ENCODE measurements at regions not wholly inside any gene's neighbourhood (a gene's known extent, or its start where the extent isn't known, plus 50 kb on each side); places are given as distances from the start of the nearest gene placed in this dataset.

GRCh38 chr12:130087222-130087621, 75.0 kb upstream of the FZD10 start:
- H2AK5ac ChIP-seq (ENCODE audit: low read depth, low read length): no peak overlapping the region
- H3K27me3 ChIP-seq (replicated peaks in 1 of 4; ENCODE audit: control insufficient read depth in 3 of 4, extremely low read depth in 1 of 4, insufficient read depth in 3 of 4, low read length in 3 of 4): peaks cover 0 to 6% (median 4%) of the 10 kb centered on the region in 4 experiments; a peak in 4 of 7 replicates
- no peak overlapping the region for H3K56ac ChIP-seq (replicated peaks; ENCODE audit: insufficient read length, low read depth, low read length)
- 83% methylated on average over 11 of the region's 11 CpGs; no CpG with 5 or more reads in 1 of the 2 experiments for WGBS, 2 experiments (ENCODE audit: extremely low coverage in 1 of 2, insufficient coverage in 1 of 2, insufficient read length in 1 of 2, insufficient replicate concordance in 2 of 2, low coverage in 1 of 2, low lambda C conversion rate in 2 of 2, missing lambda C conversion rate in 1 of 2)
- no peak overlapping the region for H3K18ac ChIP-seq (ENCODE audit: extremely low read depth, low read length)
- H3K4me1 ChIP-seq (replicated peaks in 1 of 4; ENCODE audit: control insufficient read depth in 3 of 4, insufficient read depth in 4 of 4, low read length in 3 of 4): peaks cover 3 to 14% (median 4%) of the 10 kb centered on the region in 4 experiments; a peak in 6 of 7 replicates
- H4K8ac ChIP-seq (ENCODE audit: extremely low read depth, insufficient read depth, low read length): no peak overlapping the region
- no peak overlapping the region; a peak in 1 of 7 replicates for H3K9ac ChIP-seq (replicated peaks in 1 of 4; ENCODE audit: extremely low read depth in 1 of 4, low read depth in 3 of 4, low read length in 3 of 4)
- H3K4me2 ChIP-seq (ENCODE audit: insufficient read depth in 1 of 2, low read depth in 2 of 2, low read length in 2 of 2): no peak overlapping the region
- H2BK20ac ChIP-seq (ENCODE audit: low read length): no peak overlapping the region
- no peak overlapping the region for H3K4me3 ChIP-seq (ENCODE audit: extremely low read depth in 1 of 4, insufficient read depth in 2 of 4, low read depth in 3 of 4, low read length in 4 of 4)
- H3K23me2 ChIP-seq (ENCODE audit: low read depth, low read length): no peaks in the 10 kb centered on the region
- no peak overlapping the region for H2BK15ac ChIP-seq (ENCODE audit: low read length)
- H3K23ac ChIP-seq (ENCODE audit: insufficient read length): no peak overlapping the region
- no peaks in the 10 kb centered on the region; the same call in 1 of the 2 replicates for H3K79me1 ChIP-seq (ENCODE audit: low read depth, low read length)
- H2BK12ac ChIP-seq (ENCODE audit: low read depth, low read length): no peak overlapping the region
- H3K36me3 ChIP-seq (ENCODE audit: control insufficient read depth in 2 of 4, insufficient read depth in 4 of 4, low read length in 3 of 4): no peaks in the 10 kb centered on the region
- no peak overlapping the region for H3K14ac ChIP-seq (ENCODE audit: insufficient read length)
- H4K5ac ChIP-seq (ENCODE audit: insufficient read length, low read depth, low read length): no peak overlapping the region
- H4K20me1 ChIP-seq (replicated peaks in 1 of 2; ENCODE audit: control insufficient read depth in 1 of 2, insufficient read depth in 2 of 2, low read length in 2 of 2): peaks cover 2 to 3% of the 10 kb centered on the region in 2 experiments
- H2BK5ac ChIP-seq (ENCODE audit: low read depth, low read length): no peak overlapping the region
- H2AFZ ChIP-seq (ENCODE audit: low read length): no peak overlapping the region
- ChIA-PET CTCF (ENCODE audit: partially characterized antibody) (interaction anchor here (0.8 to 3.1 kb wide), 8 partner anchors 9 to 77 kb away, joined by 3 to 13 read pairs (median 4); no protein-coding TSS in a partner anchor), POLR2A (ENCODE audit: partially characterized antibody) (interaction anchor here (0.7 kb wide), 1 partner anchor 36 kb away, joined by 3 read pairs; no protein-coding TSS in a partner anchor)
- no peaks in the 10 kb centered on the region for H3K79me2 ChIP-seq (ENCODE audit: control insufficient read depth in 1 of 2, insufficient read depth in 2 of 2, low read length in 2 of 2)
- H3K4ac ChIP-seq (replicated peaks; ENCODE audit: insufficient read length, low read depth, low read length): no peak overlapping the region
- DNase-seq (ENCODE audit: low read depth in 1 of 2, low spot score in 2 of 2) (no peak), FAIRE-seq (no peak)
- H2BK120ac ChIP-seq (replicated peaks; ENCODE audit: low read depth, low read length): no peak overlapping the region
- no peaks in the 10 kb centered on the region; a peak in 1 of 4 replicates for H3K9me3 ChIP-seq (ENCODE audit: insufficient read depth in 2 of 2, low read depth in 1 of 2, low read length in 1 of 2)
- no peak overlapping the region for H3K27ac ChIP-seq (ENCODE audit: low read depth, low read length)
- no peak overlapping the region for H4K91ac ChIP-seq (replicated peaks; ENCODE audit: insufficient read length, low read length)
- TF ChIP-seq SIRT6 (IDR thresholded peaks at IDR 0.05; ENCODE audit: low read length) (no peak), ATF3 (IDR thresholded peaks at IDR 0.05; ENCODE audit: insufficient read depth, low read depth, low read length) (no peak), EGR1 (IDR thresholded peaks at IDR 0.05; ENCODE audit: borderline replicate concordance, low read depth, low read length) (no peak), BRCA1 (IDR thresholded peaks at IDR 0.05; ENCODE audit: low read depth, low read length) (no peak)

Measured in H1 (cell line).